Astrocyte of the cerebellum (primary cell): ENCODE measurements at regions not wholly inside any gene's neighbourhood (a gene's known extent, or its start where the extent isn't known, plus 50 kb on each side); places are given as distances from the start of the nearest gene placed in this dataset.

Experiments used
- DNase-seq: peaks from one replicate; pipeline ENCODE4 v3.0.0-alpha.2; 2011; ENCODE audit warnings: low read depth
- H3K4me3 ChIP-seq: 2 replicates; pipeline ENCODE4 v1.5.1; 2011; ENCODE audit warnings: mild to moderate bottlenecking, low read depth, low read length, moderate library complexity
- CTCF ChIP-seq: IDR thresholded peaks from 2 replicates; pipeline ENCODE4 v1.5.1; 2012; ENCODE audit warnings: low read length, low read depth, moderate library complexity, mild to moderate bottlenecking; ENCODE audit errors: missing control alignments
- in situ Hi-C: cut with HindIII; loops from 2 replicates; pipeline ENCODE4 v1.10.0; 2017; ENCODE audit warnings: low sequenced_read_pairs

DNA sequence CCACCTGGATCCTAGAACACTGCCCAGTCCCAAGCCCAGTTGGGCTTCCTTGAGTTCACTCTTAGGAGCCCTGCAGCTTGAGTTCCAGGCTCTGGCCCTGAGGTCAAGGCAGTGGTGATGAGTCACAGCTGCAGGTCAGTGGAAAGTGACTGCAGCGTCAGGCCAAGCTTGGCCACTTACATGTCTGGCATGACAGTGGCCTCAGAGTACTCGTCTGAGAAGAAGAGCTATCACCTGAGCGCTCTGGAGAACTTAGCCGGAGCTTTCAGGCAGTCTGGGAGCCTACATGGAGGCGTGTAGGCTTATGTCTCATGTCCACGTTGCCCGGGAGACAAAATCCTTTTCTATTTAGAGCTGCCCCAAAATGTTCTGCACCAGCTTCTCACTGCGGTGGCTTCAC is 75.6 kb downstream of the ARL6IP4 start:
- in situ Hi-C loops, result loop anchor here (5.0 kb wide), 2 partner anchors 46 to 86 kb away; no protein-coding TSS in a partner anchor
- TF ChIP-seq CTCF, result no peak
- no peak overlapping the region for H3K4me3 ChIP-seq
- DNase-seq, result no peak

DNA sequence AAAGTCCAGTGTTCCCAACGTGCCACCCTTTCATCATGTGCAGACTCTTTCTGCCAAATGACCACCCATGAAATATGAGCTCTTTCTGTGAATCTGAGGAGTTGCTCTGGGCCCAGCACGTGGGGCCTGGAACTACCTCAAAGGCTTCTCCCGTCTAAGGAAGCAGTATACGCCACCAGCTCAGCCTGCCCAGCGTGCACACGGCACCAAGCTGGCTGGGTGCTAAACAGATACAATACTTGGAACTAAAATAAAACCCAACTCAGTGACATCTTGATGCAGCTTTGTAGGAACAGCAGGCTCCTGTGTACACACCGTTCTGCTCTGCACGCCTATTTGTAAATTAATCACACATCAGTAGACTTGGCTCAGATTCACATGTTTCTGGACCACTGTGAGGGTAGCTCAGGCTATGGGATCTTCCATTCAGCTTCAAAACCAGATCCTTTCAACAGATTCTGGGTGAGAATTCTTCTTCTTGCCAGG is 74.8 kb downstream of the ARL6IP4 start:
- in situ Hi-C loops, result loop anchor here (5.0 kb wide), 2 partner anchors 47 to 87 kb away; no protein-coding TSS in a partner anchor
- no peak for TF ChIP-seq CTCF
- DNase-seq, result peak; percentile 72
- no peak overlapping the region for H3K4me3 ChIP-seq

DNA sequence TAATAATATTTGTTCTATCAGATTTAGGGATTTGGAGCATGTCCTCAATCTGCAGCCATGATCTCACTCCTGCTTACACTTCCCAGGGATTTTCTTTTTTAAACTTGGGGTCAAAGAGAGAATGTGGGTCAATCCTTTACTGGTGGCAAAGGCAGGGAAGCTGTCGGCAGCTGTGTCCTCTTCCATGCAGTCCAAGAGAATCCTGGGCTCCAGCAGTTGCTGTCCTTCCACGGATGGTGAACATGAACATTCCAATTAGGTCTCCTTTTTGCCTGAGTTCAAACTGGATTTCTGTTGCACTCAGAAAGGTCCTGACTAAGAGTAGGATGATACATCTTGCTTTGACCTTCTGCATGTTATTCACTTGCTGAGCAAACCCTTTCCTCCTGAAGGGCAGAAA is 73.9 kb downstream of the ARL6IP4 start:
- no peak overlapping the region for H3K4me3 ChIP-seq
- DNase-seq, result no peak
- no peak for TF ChIP-seq CTCF
- in situ Hi-C loops, result no loop called here

DNA sequence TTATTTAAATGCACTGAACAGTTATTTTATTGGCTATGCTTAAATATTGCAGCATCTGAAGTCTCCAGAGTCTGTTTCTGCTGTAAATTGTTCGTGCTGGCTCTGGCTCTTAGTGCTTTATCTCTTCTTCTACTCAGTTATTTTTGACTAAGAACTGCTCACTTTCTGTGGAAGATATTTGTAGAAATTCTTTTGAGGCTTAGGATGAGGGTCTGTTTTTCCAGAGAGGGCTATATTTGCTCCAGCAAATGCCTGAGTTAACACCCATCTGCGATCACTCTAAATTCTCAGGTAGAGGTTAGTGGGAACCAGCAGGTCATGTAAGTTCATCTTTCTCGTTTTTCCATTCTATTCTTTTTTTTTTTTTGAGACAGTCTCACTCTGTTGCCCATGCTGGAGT is 71.1 kb downstream of the ARL6IP4 start:
- H3K4me3 ChIP-seq, result no peak overlapping the region
- TF ChIP-seq CTCF, result no peak
- no peak for DNase-seq
- in situ Hi-C loops, result no loop called here

- TF ChIP-seq CTCF, result no peak
- no peak overlapping the region for H3K4me3 ChIP-seq
- in situ Hi-C loops, result no loop called here
These were observed 70.4 kb downstream of the ARL6IP4 start for GRCh38 chr12:123050913-123051312.

DNA sequence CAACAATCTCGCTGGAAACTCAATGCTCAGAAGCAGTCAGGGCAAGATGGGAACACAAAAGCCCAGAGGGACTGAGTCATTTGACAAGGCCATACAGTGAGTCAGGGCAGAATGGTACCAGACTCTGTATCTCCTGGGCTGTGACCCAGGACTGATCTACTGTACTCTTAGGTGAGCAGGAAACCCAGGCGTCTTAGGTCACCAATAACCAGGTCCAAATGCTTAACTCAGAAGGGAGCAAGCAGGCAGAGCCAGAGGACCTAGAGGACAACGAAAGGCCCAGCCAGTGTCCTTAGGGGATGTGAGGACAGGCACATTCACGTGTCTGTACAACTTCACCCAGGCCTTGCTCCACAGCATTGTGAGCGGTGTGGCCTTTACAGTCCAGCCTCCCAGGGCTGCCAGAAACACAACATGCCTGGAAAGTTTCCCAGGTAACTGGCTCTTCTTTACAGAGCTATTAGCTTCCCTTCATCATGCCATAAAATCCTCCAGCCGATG is 69.9 kb downstream of the ARL6IP4 start:
- no peak for TF ChIP-seq CTCF
- DNase-seq, result no peak
- no peak overlapping the region for H3K4me3 ChIP-seq
- in situ Hi-C loops, result no loop called here

More at GRCh38 chr12:123050913-123051312, 70.4 kb downstream of the ARL6IP4 start:
- no peak for DNase-seq
